GM12892 (cell line): ENCODE measurements at regions not wholly inside any gene's neighbourhood (a gene's known extent, or its start where the extent isn't known, plus 50 kb on each side); places are given as distances from the start of the nearest gene placed in this dataset.

Experiments
- POLR2A ChIP-seq: IDR thresholded peaks from 2 replicates; pipeline ENCODE4 v1.6.1; 2011; ENCODE audit warnings: low read depth, low read length, control low read depth
- TAF1 ChIP-seq: IDR thresholded peaks from 2 replicates; pipeline ENCODE4 v1.6.1; 2011; ENCODE audit warnings: low read depth, mild to moderate bottlenecking, control low read depth, low read length, borderline replicate concordance

GRCh38 chr22:40107244-40107643 is 70.5 kb upstream of the TNRC6B start:
- TF ChIP-seq POLR2A (no peak), TAF1 (no peak)
